NCI-H1048 (cell line): ENCODE measurements at regions not wholly inside any gene's neighbourhood (a gene's known extent, or its start where the extent isn't known, plus 50 kb on each side); places are given as distances from the start of the nearest gene placed in this dataset.

ENCODE experiments used
- DNase-seq: peaks from one replicate; lab custom pipeline; 2025; lab: John Stamatoyannopoulos, UW

- no peak for DNase-seq
These were observed 586.4 kb upstream of the REG3G start for GRCh38 chr2:78439122-78439521.

- no peak for DNase-seq
These were observed 569.9 kb upstream of the REG3G start for GRCh38 chr2:78455586-78455985.

GRCh38 chr2:78457269-78457668 lies 568.2 kb upstream of the REG3G start:
- no peak for DNase-seq

GRCh38 chr2:78465707-78466106 lies 559.8 kb upstream of the REG3G start:
- no peak for DNase-seq

- no peak for DNase-seq
These were observed 548.8 kb upstream of the REG3G start for GRCh38 chr2:78476619-78477229.

- DNase-seq = no peak
These were observed 538.9 kb upstream of the REG3G start for GRCh38 chr2:78486565-78486964.

- DNase-seq = no peak
These were observed 527.4 kb upstream of the REG3G start for GRCh38 chr2:78498125-78498524.

GRCh38 chr2:78506301-78506700 lies 519.2 kb upstream of the REG3G start:
- DNase-seq = no peak

GRCh38 chr2:78521938-78522337 lies 503.6 kb upstream of the REG3G start:
- DNase-seq = no peak

GRCh38 chr2:78532762-78533379 lies 492.6 kb upstream of the REG3G start:
- DNase-seq = no peak

GRCh38 chr2:78535395-78535794 lies 490.1 kb upstream of the REG3G start:
- DNase-seq = no peak

- no peak for DNase-seq
These were observed 487.2 kb upstream of the REG3G start for GRCh38 chr2:78538322-78538721.

GRCh38 chr2:78540255-78540654 lies 485.2 kb upstream of the REG3G start:
- DNase-seq = no peak

GRCh38 chr2:78541088-78541450 lies 484.4 kb upstream of the REG3G start:
- no peak for DNase-seq

- no peak for DNase-seq
These were observed 483.8 kb upstream of the REG3G start for GRCh38 chr2:78541451-78542267.

- no peak for DNase-seq
These were observed 478.7 kb upstream of the REG3G start for GRCh38 chr2:78546843-78547242.

GRCh38 chr2:78549766-78550165 lies 475.7 kb upstream of the REG3G start:
- no peak for DNase-seq

GRCh38 chr2:78553866-78554647 lies 471.4 kb upstream of the REG3G start:
- no peak for DNase-seq

- DNase-seq = no peak
These were observed 463.6 kb upstream of the REG3G start for GRCh38 chr2:78561876-78562275.

- DNase-seq = no peak
These were observed 460.8 kb upstream of the REG3G start for GRCh38 chr2:78564666-78565065.

GRCh38 chr2:78568782-78569373 lies 456.6 kb upstream of the REG3G start:
- no peak for DNase-seq

GRCh38 chr2:78576409-78576808 lies 449.1 kb upstream of the REG3G start:
- no peak for DNase-seq
